ENCODE measurements at regions not wholly inside any gene's neighbourhood (a gene's known extent, or its start where the extent isn't known, plus 50 kb on each side); places are given as distances from the start of the nearest gene placed in this dataset.

DNA sequence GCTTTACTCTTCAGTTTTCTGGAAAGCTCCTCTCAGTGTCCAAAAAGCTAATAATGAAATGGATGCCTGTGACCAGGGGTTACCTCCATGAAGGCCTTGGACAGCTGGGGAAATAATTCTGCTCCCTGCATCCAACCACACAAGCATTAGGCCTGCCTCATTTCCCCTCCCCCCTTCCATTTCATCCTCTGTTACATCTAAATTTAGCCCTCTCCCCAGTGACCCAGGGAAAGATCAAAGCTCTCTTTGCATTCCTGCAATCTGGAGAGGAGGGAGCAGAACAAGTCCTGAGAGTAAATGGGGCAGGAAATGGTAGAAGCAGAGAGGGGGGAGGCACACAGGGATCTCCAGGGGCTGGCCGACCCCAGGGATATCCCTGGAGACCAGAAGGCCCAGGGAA lies 452.7 kb downstream of the TSHZ3 start:
- TF ChIP-seq, protein P1, sequence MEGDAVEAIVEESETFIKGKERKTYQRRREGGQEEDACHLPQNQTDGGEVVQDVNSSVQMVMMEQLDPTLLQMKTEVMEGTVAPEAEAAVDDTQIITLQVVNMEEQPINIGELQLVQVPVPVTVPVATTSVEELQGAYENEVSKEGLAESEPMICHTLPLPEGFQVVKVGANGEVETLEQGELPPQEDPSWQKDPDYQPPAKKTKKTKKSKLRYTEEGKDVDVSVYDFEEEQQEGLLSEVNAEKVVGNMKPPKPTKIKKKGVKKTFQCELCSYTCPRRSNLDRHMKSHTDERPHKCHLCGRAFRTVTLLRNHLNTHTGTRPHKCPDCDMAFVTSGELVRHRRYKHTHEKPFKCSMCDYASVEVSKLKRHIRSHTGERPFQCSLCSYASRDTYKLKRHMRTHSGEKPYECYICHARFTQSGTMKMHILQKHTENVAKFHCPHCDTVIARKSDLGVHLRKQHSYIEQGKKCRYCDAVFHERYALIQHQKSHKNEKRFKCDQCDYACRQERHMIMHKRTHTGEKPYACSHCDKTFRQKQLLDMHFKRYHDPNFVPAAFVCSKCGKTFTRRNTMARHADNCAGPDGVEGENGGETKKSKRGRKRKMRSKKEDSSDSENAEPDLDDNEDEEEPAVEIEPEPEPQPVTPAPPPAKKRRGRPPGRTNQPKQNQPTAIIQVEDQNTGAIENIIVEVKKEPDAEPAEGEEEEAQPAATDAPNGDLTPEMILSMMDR (conservative IDR thresholded peaks at IDR 0.05 in 1 of 2, IDR thresholded peaks at IDR 0.05 in 1 of 2; ENCODE audit: low read depth in 1 of 2, low read length in 2 of 2), result no peak
- no peak for TF ChIP-seq EZH2 (IDR thresholded peaks at IDR 0.05; ENCODE audit: low read length, missing control alignments)

Data from fibroblast of lung (primary cell).